Fibroblast of peridontal ligament (primary cell): ENCODE measurements at regions not wholly inside any gene's neighbourhood (a gene's known extent, or its start where the extent isn't known, plus 50 kb on each side); places are given as distances from the start of the nearest gene placed in this dataset.

Experiments
- DNase-seq: peaks from one replicate; pipeline ENCODE4 v3.0.0-alpha.2; 2010; ENCODE audit errors: extremely low read depth

DNA sequence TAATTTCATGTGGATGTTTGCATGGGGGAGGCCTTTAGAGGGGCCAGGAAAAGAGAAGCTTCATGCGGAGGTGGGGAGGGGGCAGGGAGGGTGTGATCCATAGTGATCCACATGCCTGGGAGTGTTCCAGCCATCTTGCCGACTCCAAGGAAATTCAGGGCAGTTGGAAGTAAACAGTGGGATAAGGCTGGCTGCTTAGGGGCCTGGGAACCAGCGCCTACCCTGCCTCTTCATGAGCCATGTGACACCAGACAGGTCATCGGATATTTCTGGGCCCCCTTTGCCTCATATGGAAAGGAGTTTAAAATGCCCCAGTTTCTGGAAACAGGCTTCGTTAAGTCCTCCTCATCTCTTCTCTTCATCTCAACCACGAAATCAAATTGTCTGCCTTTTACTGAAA lies 983.2 kb downstream of the BCL11B start:
- no peak for DNase-seq

DNA sequence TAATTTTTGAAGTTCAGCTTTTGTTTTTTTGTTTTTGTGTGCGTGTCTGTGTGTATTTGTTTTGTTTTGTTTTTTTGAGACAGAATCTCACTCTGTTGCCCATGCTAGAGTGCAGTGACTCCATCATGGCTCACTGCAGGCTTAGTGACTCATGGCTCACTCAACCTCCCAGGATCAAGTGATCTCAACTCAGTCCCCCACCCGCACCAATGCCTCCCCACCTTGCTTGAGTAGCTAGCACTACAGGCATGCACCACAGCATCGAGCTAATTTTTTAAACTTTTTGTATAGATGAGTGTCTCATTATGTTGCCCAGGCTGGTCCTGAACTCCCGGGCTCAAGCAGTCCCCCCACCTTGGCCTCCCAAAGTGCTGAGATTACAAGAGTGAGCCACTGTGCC lies 981.4 kb downstream of the BCL11B start:
- DNase-seq, result no peak

DNA sequence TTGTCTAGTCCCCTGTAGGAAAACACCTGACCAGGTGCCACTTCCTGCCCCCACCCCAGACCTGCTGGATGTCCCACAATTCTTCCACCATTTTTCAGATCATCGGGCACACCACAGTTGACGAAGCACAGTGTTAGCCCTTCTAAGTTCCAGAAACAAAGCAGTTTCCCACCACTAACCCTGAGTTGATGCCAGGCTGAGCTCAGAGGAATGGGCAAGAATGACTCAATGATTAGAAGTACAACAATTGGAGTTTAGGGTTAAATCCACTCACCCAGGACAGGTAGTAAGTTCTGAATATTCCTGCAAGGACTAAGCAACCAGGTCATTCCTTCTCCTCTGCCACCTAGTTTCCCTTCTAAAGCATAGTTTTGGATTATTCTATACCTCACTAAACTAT lies 979.8 kb downstream of the BCL11B start:
- DNase-seq, result no peak

DNA sequence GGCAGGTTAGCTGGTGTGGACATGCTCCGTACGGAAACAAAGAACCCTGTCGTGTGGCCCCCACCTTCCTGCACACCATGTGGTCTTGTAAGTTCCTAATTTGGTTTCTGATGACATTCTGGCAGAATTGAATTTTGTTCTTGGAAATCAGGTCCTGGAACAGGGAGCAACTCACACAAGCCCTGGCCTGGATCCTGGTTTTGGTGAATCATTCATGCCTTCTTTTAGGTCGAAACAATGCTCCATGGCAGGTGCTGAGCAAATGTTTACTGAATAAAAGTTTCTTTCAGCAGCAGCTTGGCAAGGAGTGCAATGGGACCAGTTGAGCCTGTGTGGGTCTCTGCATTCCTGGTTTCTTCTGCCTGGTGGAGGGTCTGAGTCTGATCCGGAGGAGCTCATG lies 978.4 kb downstream of the BCL11B start:
- no peak for DNase-seq

DNA sequence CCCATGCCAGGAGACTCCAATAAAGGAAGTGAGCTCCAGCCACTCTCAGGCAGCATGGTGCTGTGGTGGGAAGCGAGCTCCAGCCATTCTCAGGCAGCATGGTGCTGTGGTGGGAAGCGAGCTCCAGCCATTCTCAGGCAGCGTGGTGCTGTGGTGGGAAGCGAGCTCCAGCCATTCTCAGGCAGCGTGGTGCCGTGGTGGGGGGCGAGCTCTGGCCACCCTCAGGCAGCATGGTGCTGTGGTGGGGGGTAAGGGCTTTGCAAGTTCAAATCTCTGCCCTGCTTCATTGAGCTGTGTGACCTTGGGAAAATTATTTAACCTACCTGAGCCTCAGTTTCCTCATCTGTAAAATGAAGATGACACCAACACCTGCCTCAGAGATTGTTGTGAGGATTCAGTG lies 975.1 kb downstream of the BCL11B start:
- DNase-seq, result no peak

DNA sequence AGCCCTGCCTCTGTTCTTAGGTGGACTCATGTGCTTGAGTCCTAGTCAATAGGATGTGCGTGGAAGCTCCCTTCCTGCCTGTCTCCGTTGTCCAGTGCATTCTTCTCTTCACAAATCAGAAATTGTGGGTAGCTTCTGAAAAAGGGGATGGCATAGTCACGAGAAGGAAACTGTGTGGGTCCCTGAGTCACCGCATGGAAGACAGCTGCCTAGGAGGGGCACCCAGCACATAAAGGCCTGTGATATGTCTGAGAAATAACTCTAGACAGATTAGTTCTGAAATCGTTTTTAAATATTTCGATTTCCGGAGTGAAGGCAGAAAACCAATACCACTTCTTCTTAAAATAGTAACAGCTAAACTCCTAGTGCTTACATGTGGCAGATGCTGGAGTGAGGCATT lies 974.4 kb downstream of the BCL11B start:
- no peak for DNase-seq

DNA sequence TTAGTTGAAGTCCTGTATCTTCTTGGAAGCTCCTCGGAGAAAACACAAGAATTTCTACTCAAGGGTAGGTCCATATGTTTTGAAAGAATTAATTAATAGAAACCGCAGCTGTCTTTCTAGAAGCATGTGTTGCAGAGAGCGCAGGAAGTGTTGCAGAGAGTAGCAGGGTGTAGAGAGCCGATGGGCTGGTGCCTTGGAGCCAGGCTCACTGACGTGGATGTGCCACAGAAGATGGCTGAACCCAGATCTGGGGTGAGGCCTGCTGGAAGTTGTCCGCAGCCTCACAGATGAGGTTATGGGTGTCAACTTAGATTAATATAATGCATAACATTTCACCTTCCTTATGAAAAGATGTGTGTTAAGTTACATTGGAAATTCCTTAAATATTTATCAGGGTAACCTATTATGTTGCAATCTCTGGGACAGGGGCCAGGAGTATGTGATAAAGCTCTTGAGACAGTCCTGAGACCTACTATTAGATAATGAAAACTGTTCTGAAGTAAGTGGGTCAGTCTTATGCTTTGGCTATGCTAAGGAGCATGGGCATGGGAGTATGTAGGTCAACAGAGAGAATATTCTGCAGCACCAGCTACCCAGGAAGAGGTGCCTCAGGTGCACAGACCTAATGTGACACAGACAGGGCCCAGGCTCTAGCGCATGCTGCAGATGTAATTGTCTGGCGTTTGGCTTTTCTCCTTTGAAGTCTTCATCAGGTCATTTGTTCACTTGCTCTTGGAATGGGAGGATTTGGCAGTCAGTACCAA lies 973.3 kb downstream of the BCL11B start:
- DNase-seq, result no peak

DNA sequence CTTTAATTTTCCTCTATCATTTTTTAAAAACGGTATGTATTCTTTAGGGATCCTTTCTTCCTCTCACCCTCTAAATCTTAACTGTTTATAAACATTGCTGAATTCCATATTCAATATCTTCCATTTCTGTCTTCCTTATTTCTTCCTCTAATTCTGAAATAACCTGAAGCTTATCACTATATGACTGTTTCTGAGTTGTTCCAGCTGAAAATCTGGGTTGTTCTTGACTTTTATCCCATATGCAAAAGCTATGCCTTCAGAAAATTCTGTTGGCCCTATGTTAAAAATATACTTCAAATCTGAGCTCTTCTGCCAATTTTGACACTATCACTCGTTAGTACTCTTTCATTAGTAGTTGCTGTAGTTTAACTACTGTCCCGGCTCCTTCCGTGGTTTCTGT lies 970.3 kb downstream of the BCL11B start:
- DNase-seq, result no peak

DNA sequence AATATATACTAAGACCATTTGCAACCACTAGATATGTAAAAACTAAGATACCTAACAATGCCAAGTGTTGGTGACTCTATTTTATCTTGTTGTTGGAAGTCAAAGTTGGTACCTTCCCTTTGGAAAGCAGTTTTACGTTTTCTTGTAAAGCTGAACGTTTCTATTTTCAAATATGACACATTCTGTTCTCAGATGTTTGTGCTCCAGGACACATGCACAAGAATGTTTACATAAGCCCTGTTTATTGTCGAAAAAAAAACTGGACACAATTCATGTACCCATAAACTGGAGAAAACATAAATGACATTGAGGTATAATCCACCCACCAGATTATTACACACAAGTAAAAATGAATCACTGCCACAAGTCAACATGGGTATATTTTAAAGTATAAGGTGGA lies 967.4 kb downstream of the BCL11B start:
- DNase-seq, result no peak

DNA sequence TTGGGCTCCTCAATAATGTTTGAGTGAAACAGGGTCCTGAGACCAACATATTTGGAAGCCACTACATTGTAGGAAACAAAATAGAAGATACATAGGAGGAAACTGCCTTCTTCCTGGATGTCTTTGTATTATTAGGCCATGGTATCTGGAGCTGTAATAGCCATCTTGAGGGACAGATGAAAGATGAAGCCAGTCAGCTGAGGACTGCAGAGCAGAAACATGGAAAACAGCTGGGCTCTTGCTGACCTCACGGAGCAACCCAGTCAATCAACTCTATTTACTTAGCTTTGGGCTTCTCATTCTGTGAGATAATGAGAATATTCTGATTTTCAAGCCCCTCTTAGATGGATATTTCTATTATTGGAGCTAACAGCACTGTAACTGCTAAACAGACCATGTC lies 962.4 kb downstream of the BCL11B start:
- DNase-seq, result no peak

DNA sequence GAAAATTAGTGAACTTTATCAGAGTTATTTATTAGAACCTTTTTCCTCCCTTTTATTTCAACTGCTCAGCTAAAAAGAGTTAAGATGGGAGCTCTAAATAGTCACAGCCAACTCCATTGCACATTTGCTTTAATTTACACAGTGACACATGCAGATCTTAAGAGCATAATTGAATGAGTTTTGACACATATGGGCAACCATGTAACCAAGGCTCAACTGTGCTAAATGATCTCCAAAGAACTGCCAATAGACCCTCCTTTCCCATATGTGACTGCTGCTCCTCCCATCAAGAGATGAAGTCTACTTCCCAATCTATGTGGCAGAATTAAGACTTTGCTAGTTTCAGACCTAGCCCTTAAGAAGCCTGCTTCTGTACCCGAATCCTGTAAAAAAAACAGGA lies 960.0 kb downstream of the BCL11B start:
- DNase-seq, result no peak

DNA sequence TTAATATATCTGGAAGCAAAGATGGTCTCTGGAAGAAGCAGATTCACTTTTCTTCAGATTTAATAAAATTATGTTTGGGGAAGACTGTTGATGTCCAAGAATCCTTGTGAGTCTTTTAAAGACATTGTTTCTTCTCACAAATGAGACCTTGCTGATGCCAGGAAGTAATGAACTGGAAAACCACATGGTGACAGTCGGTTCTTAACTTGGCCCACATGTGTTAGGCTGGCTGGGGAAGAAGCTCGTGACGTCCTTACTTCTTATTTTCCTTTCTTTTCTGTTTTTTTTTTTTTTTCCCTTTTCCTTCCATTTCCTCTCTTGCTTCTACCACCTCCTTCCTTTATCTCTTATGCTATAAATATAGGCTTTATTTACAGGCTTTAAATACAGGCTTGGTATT lies 950.2 kb downstream of the BCL11B start:
- DNase-seq, result no peak

DNA sequence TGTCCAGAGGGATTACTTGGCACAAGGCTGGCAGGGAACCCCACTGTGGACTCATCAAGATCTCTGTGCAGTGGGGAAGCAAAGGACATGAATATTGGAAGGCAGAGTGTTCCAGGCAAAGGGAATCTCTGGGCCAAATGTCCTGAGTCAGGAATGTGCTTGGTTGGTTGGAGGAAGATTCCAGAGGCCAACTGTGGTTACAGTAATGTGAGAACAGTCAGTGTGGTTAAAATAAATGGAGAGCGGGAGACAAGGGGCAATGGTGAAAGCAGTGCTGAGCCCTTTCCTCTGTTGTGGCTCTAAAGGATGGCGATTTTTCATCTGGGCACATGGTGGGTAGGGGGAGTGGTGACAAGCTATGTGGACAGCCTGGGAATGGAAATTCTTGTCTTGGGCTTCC lies 948.2 kb downstream of the BCL11B start:
- no peak for DNase-seq

DNA sequence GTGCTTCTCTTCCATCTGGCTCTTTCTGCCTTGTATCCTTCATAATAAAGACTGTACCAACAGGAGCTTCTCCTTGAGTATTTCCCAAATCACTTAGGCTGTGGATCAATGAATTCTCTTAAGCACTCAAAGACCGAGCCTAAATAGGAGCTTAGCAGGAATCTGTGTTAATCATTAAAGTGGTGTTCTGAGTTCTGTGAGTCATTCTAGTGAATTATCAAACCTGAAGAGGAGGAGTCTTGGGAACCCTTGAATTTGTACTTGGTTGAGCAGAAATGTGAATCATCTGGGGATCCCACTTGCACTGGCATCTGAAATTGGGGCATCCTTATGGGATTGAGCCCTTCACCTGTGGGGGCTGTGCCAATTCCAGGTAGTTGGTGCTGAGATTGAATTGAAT lies 946.2 kb downstream of the BCL11B start:
- no peak for DNase-seq

DNA sequence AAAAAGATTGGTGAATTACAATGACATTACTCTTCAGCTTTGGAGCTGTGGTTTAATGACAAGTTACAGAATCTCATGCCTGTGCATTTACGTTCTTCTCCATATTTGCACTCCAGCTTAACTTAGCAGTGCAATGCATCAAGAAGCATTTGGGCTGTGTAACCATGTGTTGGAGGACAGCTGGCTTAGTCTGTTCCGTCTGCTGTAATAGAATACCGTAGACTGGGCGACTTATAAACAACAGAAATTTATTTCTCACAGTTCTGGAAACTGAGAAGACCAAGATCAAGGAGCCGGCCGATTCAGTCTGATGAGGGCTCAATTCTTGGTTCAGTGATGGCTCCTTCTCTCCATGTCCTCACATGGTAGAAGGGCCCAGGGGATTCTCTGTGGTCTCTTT lies 943.5 kb downstream of the BCL11B start:
- no peak for DNase-seq

DNA sequence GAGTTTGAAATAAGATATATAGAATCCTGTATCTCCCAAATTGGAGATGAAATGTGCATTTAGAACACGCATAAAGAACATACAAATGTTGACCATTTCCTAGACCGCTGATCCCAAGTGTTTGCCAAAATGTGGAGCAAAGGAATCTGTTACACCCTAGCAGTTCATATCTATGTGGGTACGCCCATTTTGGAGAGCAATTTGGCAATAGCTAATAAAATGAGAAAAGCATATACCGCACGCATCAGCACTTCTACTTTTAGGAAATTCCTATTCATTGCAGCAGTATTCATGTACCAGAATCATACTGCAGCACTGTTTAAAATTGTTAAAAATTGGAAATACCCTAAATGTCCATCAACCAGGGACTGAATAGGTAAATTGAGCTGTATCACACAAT lies 937.8 kb downstream of the BCL11B start:
- DNase-seq, result no peak

DNA sequence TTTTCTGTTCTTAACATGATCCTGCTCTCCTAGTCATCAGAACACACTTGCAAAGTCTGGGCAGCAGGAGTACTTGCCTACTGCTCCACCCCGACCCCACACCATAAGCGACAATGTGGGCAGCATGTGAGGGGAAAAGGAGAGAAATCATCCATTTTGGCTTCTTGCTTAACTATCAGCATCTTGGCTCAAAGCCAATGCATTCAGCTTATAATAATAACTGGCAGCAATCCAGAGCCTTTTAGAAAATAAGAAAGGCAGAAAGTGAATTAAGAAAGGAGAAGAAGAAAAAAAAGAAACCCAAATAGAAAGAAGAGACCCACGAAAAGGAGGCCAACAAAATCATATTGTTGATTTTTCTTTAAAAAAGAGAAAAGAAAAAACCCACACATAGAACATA lies 930.8 kb downstream of the BCL11B start:
- DNase-seq, result no peak

DNA sequence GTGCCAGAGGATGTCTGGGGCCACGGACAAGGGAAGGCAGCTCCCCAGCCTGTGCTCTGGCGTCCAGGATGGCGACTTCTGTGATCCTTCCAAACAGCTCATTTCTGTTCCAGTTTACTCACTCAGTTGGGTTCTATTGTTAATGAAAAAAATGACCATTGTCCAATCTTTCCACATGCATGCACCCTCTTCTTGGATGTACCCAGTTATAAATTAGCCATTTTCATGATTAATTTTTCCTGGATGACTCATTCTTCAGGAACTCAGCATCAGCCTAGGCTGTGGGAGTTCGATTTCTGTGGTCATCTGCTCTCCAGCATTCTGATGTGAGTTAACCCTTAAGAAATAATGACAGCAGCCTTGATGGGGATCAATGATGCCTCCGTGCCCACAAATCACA lies 926.8 kb downstream of the BCL11B start:
- no peak for DNase-seq

DNA sequence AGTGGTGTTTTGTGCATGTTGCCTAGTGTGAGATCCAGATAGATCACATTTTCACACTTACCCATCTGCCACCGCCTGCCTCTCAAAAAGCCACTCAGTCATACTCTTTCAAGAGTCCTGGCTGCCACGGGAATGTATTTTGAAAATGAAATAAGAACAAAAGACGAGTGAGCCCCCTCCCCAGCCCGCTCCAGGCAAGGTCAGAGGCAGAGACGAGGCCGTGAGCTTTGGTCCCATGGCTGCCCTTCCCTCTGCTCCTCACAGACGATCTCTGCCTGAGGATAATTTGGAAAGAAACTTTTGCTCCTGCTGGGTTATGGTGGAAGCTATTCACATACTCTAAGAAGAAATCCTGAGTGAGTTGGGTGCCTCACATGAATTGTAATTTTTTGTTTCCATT lies 924.3 kb downstream of the BCL11B start:
- DNase-seq, result no peak

DNA sequence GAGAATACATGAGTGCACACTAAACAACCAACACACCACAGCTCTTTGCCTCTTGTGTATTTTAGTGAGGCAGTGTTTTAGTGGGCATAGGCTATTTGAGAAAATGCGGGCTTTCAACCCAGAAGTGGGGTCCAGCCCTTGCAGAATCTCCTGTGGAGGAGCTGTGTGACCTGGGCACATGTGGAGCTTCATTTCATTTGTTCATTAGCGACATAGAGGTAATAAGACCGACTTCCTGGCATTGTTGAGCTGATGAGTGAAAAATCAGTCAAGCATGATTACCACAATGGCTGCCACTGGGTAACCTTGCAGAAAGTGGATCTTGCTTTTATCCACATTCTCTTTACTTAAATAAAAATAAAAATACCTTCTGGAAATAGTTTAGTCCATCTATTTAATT lies 923.5 kb downstream of the BCL11B start:
- no peak for DNase-seq

DNA sequence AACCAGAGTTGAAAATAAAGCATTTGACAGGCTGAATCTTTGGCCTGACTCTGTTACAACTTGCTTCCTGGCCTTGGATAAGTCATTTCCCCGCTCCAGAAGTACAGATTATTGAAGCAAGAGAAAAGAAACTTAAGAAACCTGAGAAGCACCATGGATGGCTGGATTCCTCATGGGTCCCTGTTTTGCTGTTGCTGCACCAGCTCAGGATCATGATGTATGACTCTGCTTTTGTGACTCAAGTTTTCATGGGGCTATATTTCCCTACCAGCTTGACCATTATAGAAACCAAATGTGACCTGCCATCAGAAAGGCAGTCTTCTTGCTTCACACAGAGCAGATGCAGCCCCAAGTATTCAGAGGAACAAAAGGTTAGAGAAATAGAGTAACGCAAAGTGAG lies 921.8 kb downstream of the BCL11B start:
- DNase-seq, result no peak

DNA sequence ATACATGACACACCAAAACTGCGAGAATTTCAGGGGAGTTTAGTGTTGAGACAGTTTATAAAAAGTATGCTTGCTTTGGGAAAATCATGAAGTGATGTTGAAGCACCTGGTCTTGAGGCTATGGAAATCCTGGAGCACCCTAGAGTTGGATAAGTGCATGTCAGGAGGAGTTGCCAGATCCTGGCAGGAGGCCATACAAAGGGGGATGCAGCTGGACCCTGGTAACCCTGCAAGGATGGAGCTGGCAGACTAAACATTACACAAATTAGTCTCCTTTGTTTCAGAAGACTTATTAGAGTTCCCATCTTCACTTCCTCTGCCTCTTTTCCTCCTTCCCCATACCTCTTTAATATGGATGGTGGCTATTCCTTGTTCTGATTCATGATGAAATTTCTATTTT lies 907.0 kb downstream of the BCL11B start:
- no peak for DNase-seq

DNA sequence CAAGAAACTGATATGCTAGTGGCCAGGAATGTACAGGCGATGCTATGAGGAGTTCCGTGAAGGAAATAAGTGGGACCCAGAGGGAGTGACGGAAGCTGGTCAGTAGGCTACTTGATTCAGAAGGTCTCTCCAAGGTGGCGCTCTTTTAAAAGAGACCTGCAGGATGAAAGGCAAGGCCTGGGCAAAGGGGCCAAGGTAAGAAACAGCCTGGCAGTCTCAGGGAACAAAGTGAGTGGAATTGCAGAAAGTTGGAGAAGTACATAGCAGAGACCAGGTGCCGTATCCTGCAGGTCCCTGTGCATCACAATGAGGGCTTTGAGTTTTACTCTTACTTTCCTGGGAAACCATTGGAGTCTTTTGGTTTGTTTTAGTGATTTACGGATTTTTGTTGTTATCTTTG lies 905.6 kb downstream of the BCL11B start:
- no peak for DNase-seq

DNA sequence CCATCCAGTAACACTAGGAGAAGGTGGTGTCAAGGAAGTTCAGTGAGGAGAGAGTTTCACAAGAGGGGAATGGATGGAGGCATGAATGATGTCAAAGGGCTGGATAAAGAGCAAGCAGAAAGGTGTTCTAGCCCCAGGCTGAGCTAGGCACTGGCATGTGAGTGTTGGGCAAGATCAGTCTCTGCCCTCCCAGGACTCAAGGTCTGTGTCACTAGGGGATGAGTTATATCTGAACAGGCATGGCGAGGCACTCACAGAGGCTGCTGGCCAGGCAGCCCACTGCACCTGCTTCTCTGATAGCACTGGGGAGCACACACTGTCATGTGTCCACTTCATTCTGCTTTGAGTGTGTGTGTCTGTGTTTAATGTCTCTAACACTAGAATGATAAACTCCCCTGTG lies 903.8 kb downstream of the BCL11B start:
- DNase-seq, result no peak
